Nephron progenitor cell (in vitro differentiated cells): ENCODE measurements at regions not wholly inside any gene's neighbourhood (a gene's known extent, or its start where the extent isn't known, plus 50 kb on each side); places are given as distances from the start of the nearest gene placed in this dataset.
"Not testable (repeated sequence)": the region's sequence is repeated elsewhere in the genome, so short reads cannot be mapped to it uniquely, and the experiment has no call there.

Source experiments
- DNase-seq: peaks from one replicate; pipeline ENCODE4 v3.0.0; 2021
- H3K27ac Mint-ChIP-seq: 2 replicates; pipeline ENCODE4 v1.8.0; 2021; ENCODE audit warnings: mild to moderate bottlenecking, moderate library complexity, mixed read lengths
- H3K27me3 Mint-ChIP-seq: 2 replicates; pipeline ENCODE4 v1.8.0; 2021; ENCODE audit warnings: mild to moderate bottlenecking, low read depth, mixed read lengths; ENCODE audit not compliant: poor library complexity
- H3K36me3 Mint-ChIP-seq: 2 replicates; pipeline ENCODE4 v1.8.0; 2021; ENCODE audit warnings: low read depth, mixed read lengths
- H3K4me1 Mint-ChIP-seq: 2 replicates; pipeline ENCODE4 v1.8.0; 2021; ENCODE audit warnings: mixed read lengths
- H3K4me3 Mint-ChIP-seq: 2 replicates; pipeline ENCODE4 v1.8.0; 2021; ENCODE audit warnings: mild to moderate bottlenecking, moderate library complexity, mixed read lengths
- H3K9me3 Mint-ChIP-seq: 2 replicates; pipeline ENCODE4 v1.8.0; 2021; ENCODE audit warnings: mild to moderate bottlenecking, moderate library complexity, mixed read lengths
- CTCF ChIP-seq: fragments of 200-600 bp; sonication (generic); IDR thresholded peaks from 2 replicates; pipeline ENCODE4 v1.5.0; 2021; ENCODE audit warnings: antibody characterized with exemption

DNA sequence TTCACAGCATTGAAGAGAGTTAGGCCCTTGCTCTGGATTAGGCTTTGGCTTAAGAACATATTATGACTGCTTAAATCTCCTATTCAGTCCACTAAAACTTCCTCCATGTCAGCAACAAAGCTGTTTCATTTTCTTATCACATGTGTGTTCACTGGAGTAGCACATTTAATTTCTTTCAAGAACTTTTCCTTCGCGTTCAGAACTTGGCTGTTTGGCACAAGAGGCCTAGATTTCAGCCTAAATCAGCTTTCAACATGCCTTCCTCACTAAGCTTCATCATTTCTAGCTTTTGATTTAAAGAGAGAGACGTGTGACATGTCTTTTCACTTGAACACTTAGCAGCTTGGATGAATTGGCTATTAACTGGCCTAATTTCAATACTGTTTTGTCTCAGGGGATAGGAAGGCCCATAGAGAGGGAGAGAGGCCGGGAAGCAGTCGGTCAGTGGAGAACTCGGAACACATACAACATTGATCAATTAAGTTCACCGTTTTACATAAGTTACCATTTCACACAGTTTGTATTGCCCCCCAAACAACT, 885.2 kb upstream of the AUTS2 start:
- H3K9me3 Mint-ChIP-seq, result peaks cover 20% of the 10 kb centered on the region
- H3K27ac Mint-ChIP-seq, result no peak overlapping the region
- H3K27me3 Mint-ChIP-seq, result peaks cover 8% of the 10 kb centered on the region
- no peak overlapping the region for H3K4me3 Mint-ChIP-seq
- H3K4me1 Mint-ChIP-seq, result no peaks in the 10 kb centered on the region
- DNase-seq, result no peak
- TF ChIP-seq CTCF, result no peak
- no peaks in the 10 kb centered on the region for H3K36me3 Mint-ChIP-seq

- H3K4me1 Mint-ChIP-seq, DNase-seq, H3K27me3 Mint-ChIP-seq, H3K4me3 Mint-ChIP-seq, H3K36me3 Mint-ChIP-seq, H3K27ac Mint-ChIP-seq: not testable (repeated sequence)
- peaks cover 25% of the 10 kb centered on the region for H3K9me3 Mint-ChIP-seq
These were observed 884.1 kb upstream of the AUTS2 start for GRCh38 chr7:68714135-68714534.

DNA sequence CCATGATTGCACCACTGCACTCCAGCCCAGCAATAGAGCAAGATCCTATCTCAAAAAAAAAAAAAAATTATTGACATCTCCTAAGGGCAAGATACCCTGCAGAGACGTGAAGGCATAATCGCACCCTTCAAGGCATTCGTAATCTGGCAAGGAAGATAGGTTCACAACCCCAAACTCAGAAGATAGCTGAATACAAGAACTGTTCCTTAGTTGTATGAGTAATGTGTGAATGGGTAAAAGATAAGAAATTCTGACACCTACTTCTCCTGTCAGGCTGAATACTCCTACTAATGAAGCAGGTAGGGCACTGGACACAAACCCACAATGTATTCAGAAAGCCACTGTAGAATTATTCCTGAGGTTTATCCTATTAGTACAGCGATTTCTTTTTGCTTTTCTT, 882.4 kb upstream of the AUTS2 start:
- Mint-ChIP-seq H3K36me3 (peaks cover 8% of the 10 kb centered on the region), H3K4me3 (no peak overlapping the region), H3K27me3 (peaks cover 8% of the 10 kb centered on the region), H3K9me3 (peaks cover 23% of the 10 kb centered on the region), H3K4me1 (no peaks in the 10 kb centered on the region), H3K27ac (no peak overlapping the region)
- no peak for DNase-seq
- TF ChIP-seq CTCF, result no peak

DNA sequence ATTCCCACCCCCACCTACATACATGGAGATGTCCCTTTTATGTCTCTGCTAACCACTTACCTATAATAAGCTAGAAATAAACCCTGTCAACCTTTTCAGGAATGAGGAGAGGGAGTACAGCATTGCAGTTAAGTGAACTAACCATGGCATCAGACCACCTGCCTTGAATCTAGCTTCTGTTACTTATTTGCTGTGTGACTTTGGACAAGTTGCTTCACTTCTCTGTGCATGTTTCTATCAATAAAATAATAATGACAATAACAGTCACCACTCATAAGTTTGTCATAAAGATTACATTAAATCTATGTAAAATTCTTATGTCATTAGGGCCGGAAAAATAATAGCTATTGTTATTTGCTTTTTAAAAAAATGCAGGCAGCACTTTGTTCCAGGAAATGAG, 881.1 kb upstream of the AUTS2 start:
- TF ChIP-seq CTCF, result no peak
- DNase-seq, result no peak
- no peak overlapping the region for H3K4me3 Mint-ChIP-seq
- H3K4me1 Mint-ChIP-seq, result no peaks in the 10 kb centered on the region
- peaks cover 8% of the 10 kb centered on the region for H3K27me3 Mint-ChIP-seq
- peaks cover 8% of the 10 kb centered on the region for H3K36me3 Mint-ChIP-seq
- peaks cover 16% of the 10 kb centered on the region for H3K9me3 Mint-ChIP-seq
- no peak overlapping the region for H3K27ac Mint-ChIP-seq

DNA sequence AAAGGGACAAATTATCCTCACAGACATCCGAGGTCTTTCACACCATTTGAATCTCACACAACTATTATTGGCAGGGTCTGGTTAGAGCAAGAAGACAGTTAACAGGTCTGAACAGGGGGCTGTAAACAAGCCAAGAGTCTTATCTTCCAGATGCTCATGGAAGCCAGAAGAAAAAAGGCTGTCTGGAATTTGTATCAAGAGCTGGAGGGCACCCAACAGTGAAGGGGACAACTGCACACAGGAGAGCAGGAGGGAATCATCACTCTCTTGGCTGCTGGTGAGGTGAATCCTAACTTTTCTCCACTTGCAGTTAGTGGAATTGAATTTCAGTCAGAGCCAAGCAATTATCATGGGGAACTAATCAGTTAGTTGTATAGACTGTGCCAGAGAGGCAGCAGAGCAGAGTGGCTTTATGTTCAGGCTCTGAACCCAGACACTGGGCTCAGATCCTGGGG, 880.2 kb upstream of the AUTS2 start:
- H3K9me3 Mint-ChIP-seq, result peaks cover 16% of the 10 kb centered on the region
- H3K4me1 Mint-ChIP-seq, result no peaks in the 10 kb centered on the region
- no peak for TF ChIP-seq CTCF
- H3K27me3 Mint-ChIP-seq, result peaks cover 8% of the 10 kb centered on the region
- peak overlapping the region; percentile 68 for H3K27ac Mint-ChIP-seq
- no peak for DNase-seq
- H3K4me3 Mint-ChIP-seq, result no peak overlapping the region
- peaks cover 8% of the 10 kb centered on the region for H3K36me3 Mint-ChIP-seq

DNA sequence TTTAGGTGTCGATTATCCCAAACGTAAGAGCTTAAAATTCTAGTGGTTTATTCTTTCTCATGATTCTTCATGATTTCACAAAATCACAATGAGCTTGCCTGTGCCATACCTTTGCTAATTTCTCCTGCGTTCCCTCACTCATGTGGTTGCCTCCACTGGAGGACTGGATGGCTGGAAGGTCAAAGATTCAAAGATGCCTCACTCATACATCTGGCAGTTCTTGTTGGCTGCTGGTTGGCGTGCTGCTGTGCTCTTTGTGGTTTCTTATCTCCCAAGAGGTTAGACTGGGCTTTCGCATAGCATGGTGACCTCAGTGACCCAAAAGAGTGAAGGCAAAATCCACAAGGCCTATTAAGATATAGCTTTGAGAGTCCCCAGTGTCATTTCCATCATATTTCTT, 877.6 kb upstream of the AUTS2 start:
- Mint-ChIP-seq H3K4me1 (no peaks in the 10 kb centered on the region), H3K9me3 (peaks cover 16% of the 10 kb centered on the region), H3K4me3 (no peak overlapping the region), H3K36me3 (peaks cover 8% of the 10 kb centered on the region), H3K27ac (no peak overlapping the region), H3K27me3 (peaks cover 12% of the 10 kb centered on the region)
- DNase-seq, result no peak
- no peak for TF ChIP-seq CTCF
